GM11168 (cell line): ENCODE measurements at regions not wholly inside any gene's neighbourhood (a gene's known extent, or its start where the extent isn't known, plus 50 kb on each side); places are given as distances from the start of the nearest gene placed in this dataset.

ENCODE experiments used
- in situ Hi-C: fragments of 300-500 bp; cut with MboI; formaldehyde crosslinking; loops from one replicate; pipeline ENCODE4 v1.12.0; 2022; ENCODE audit warnings: low sequenced_read_pairs; ENCODE audit not compliant: unreplicated experiment

DNA sequence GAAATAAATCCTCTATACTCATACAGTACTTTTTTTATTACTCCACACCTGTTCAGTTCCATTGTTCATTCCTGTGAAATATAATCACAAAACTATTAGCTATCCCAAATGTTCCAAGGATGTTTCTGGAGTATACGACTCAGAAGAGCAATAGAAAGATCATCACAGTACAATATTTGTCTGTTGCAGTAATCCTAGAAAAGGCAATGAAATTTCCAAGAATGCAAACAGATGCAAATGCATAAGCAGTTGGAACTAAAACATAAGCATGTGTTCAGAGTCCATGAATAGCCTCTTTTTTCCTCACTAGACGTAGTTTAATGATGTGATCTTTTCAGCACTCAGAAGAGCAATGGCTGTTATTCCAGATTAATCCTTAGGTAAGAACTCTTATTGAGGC lies 55.2 kb downstream of the RTL3 start:
- in situ Hi-C loops: no loop called here

DNA sequence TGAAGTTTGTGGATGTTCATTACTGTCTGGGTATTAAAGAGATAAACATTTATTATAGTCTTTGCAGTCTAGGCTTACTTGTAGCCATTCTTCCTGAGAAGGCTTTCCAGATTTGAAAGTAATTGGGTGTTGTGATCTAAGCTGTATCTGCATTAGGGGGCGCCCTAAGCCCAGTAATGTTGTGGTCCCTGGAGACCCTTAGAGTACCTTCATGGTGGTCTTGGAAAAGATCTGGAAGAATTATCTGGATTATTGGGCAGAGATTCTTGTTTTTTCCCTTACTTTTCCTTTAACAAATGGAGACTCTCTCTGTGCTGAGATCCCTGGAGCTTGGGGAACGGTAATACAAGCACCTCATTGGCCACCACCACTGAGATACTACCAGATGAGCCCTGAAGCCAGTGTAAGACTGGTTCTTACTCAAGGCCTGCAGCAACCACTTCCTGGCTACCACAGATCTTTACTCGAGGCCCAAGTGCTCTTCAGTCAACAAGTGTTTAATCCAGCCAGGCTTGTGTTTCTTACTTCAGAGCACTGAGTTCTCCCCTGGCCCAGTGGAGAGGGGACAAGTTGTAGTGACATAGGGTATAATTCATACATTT lies 63.1 kb downstream of the RTL3 start:
- in situ Hi-C loops: no loop called here

DNA sequence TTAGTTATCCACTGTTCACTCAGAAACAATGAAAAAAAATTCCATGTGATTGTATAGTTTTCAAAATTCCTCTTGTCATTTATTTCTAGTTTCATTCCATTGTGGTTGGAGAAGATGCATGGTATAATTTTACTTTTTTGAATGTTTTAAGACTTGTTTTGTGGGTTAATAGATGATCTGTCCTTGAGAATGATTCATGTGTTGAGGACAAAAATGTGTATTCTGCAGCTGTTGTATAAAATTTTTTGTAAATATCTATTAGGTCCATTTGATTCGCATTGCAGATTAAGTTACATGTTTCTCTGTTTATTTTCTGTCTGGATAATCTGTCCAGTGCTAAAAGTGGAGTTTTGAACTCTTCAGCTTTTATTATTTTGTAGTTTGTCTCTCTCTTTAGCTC lies 65.4 kb downstream of the RTL3 start:
- in situ Hi-C loops: no loop called here

- in situ Hi-C loops: no loop called here
Observed at GRCh38 chrX:78592030-78592429, 67.1 kb downstream of the RTL3 start.

DNA sequence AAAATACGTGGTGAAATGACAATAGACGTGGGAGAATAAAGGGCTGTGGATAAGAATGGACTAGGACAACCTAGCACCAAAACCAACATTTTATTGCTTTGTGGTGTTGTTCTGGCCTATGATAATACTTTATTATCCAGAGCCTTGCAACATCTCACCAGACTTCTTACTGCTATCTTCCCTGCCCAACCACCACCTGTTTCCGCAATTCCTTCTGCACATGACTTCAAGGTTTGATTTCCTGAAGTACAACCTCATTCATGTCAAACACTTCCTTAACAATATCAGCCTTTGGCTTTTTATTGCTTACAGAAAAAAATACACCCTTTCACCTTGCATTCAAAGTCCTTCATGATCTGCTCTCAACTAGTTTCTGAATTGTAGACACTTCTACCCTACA lies 84.8 kb downstream of the RTL3 start:
- in situ Hi-C loops: loop anchor here (25.0 kb wide), 2 partner anchors 513 to 713 kb away; no protein-coding TSS in a partner anchor

- in situ Hi-C loops: loop anchor here (25.0 kb wide), 2 partner anchors 514 to 714 kb away; no protein-coding TSS in a partner anchor
Observed at GRCh38 chrX:78573630-78574029, 85.5 kb downstream of the RTL3 start.

DNA sequence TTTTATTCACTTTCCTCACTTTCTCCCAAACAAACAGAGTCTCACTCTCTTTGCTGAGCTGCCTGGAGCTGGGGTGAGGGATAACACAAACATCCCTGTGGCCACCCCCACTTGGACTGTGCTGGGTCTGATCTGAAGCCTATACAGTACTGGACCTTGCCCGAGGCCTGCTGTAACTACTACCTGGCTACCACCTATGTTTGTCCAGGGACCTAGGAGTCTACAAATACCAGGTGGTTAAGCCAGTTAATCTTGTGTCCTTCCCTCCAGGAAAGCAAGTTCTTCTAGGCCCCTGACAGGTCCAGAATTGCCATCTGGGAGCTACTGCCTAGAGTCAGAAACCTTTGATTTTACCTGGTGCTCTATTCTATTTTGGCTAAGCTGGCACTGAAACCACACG lies 87.3 kb downstream of the RTL3 start:
- in situ Hi-C loops: loop anchor here (25.0 kb wide), 2 partner anchors 515 to 715 kb away; no protein-coding TSS in a partner anchor

GRCh38 chrX:78555401-78555980 lies 103.6 kb downstream of the RTL3 start:
- in situ Hi-C loops: loop anchor here (25.0 kb wide), 2 partner anchors 532 to 732 kb away; no protein-coding TSS in a partner anchor

GRCh38 chrX:78552628-78553027 lies 106.5 kb downstream of the RTL3 start:
- in situ Hi-C loops: loop anchor here (25.0 kb wide), 2 partner anchors 535 to 735 kb away; no protein-coding TSS in a partner anchor

GRCh38 chrX:78548012-78548411 lies 111.1 kb downstream of the RTL3 start:
- in situ Hi-C loops: no loop called here

DNA sequence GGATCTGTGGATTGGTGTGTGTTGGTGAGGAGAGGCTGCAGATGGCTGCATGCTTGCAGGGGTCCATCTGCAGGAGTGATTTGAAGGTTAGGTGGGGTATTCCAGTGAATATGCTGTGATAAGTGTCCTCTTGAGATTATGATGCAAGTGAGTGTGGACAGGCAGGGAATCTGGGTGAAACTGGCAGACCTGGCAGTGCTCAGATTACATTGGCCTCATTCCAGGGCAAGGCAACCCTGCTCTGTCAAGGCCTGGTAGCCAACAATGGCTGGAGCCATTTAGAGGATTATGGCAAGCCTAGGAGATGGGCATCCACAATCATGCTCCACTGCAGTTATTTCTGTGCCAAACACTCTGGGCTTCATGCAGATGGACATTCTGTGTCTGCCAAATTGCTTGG lies 113.9 kb downstream of the RTL3 start:
- in situ Hi-C loops: no loop called here

- in situ Hi-C loops: no loop called here
Observed at GRCh38 chrX:78543281-78543680, 115.8 kb downstream of the RTL3 start.

DNA sequence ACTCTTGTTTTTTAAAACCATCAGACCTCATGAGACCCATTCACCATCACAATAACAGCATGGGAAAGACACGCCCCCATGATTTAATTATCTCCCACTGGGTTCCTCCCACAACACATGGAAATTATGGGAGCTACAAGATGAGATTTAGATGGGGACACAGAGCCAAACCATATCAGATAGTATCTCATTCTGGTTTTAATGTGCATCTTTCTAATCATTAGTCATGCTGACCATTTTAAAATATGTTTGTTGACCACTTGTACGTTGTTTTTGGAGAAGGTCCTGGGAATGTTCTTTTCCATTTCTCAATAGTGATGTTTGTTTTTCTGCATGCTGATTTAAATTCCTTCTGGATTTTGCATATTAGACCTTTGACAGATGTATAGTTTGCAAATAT lies 119.0 kb downstream of the RTL3 start:
- in situ Hi-C loops: no loop called here

- in situ Hi-C loops: no loop called here
Observed at GRCh38 chrX:78534221-78534620, 124.9 kb downstream of the RTL3 start.

GRCh38 chrX:78532363-78532762 lies 126.8 kb downstream of the RTL3 start:
- in situ Hi-C loops: no loop called here

GRCh38 chrX:78527818-78528217 lies 131.3 kb downstream of the RTL3 start:
- in situ Hi-C loops: no loop called here

GRCh38 chrX:78527263-78527662 lies 131.9 kb downstream of the RTL3 start:
- in situ Hi-C loops: no loop called here

- in situ Hi-C loops: no loop called here
Observed at GRCh38 chrX:78522601-78523000, 136.5 kb downstream of the RTL3 start.

DNA sequence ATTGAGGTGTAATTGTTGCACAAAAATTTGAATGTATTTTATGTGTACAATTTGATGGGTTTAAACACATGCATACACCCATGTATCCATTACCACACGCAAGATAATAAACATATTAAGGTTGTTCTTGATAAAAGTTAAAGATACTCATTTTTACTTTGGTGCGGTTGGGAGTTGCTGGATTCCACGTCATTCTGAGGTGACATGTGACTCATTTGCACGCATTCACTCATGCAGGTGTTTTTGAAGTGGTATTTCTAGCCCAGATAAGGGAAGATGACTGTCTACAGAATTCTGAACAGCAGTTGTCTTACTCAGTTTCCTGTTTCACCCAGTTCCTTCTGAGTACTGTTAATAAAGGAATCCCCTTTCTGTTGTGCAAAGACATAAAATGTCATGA lies 142.0 kb downstream of the RTL3 start:
- in situ Hi-C loops: no loop called here

- in situ Hi-C loops: no loop called here
Observed at GRCh38 chrX:78514852-78515251, 144.3 kb downstream of the RTL3 start.

GRCh38 chrX:78513971-78514738 lies 145.0 kb downstream of the RTL3 start:
- in situ Hi-C loops: no loop called here
